ENCODE measurements at regions not wholly inside any gene's neighbourhood (a gene's known extent, or its start where the extent isn't known, plus 50 kb on each side); places are given as distances from the start of the nearest gene placed in this dataset.

DNA sequence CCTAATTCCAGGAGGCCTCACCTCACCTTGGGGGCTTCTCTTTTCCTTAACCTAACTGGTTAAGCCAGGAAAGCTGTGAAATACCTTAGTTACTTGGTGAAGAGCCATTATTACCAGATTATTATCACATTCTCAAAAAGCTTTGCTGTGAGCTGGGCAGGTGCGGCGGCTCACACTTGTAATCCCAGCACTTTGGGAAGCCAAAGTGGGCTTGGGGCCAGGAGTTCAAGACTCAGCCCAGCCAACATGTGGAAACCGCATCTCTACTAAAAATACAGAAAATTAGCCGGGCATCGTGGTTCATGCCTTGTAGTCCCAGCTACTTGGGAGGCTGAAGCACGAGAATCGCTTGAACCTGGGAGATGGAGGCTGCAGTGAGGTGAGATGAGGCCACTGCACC, 102.4 kb upstream of the KLF6 start:
- no peak for DNase-seq (ENCODE audit: low read depth in 1 of 2, low spot score in 1 of 2)
- Histone ChIP-seq H3K4me3 (replicated peaks; ENCODE audit: insufficient read depth, low read length) (no peak overlapping the region), H3K27me3 (ENCODE audit: insufficient read depth, poor library complexity, severe bottlenecking) (no peaks in the 10 kb centered on the region), H3K27ac (replicated peaks) (no peak overlapping the region)
- no peak for TF ChIP-seq POLR2AphosphoS5 (IDR thresholded peaks at IDR 0.05; ENCODE audit: low read depth)
- no peak for TF ChIP-seq SPI1 (IDR thresholded peaks at IDR 0.05; ENCODE audit: borderline replicate concordance, low read depth)
- TF ChIP-seq GABPA (IDR thresholded peaks at IDR 0.05; ENCODE audit: low read depth), result no peak
- no peak for TF ChIP-seq REST (IDR thresholded peaks at IDR 0.05; ENCODE audit: insufficient replicate concordance, low read depth)
- no peak for TF ChIP-seq CTCF (IDR thresholded peaks at IDR 0.05; ENCODE audit: insufficient read depth, low read length)

- no peak overlapping the region for H3K27ac ChIP-seq (replicated peaks)
- no peak for DNase-seq (ENCODE audit: low read depth in 1 of 2, low spot score in 1 of 2)
- TF ChIP-seq SPI1 (IDR thresholded peaks at IDR 0.05; ENCODE audit: borderline replicate concordance, low read depth) (no peak), CTCF (IDR thresholded peaks at IDR 0.05; ENCODE audit: insufficient read depth, low read length) (no peak), POLR2AphosphoS5 (IDR thresholded peaks at IDR 0.05; ENCODE audit: low read depth) (no peak), REST (IDR thresholded peaks at IDR 0.05; ENCODE audit: insufficient replicate concordance, low read depth) (no peak)
- H3K4me3 ChIP-seq (replicated peaks; ENCODE audit: insufficient read depth, low read length), result no peak overlapping the region
- no peaks in the 10 kb centered on the region for H3K27me3 ChIP-seq (ENCODE audit: insufficient read depth, poor library complexity, severe bottlenecking)
Measured at GRCh38 chr10:3886641-3887251, 101.7 kb upstream of the KLF6 start.

DNA sequence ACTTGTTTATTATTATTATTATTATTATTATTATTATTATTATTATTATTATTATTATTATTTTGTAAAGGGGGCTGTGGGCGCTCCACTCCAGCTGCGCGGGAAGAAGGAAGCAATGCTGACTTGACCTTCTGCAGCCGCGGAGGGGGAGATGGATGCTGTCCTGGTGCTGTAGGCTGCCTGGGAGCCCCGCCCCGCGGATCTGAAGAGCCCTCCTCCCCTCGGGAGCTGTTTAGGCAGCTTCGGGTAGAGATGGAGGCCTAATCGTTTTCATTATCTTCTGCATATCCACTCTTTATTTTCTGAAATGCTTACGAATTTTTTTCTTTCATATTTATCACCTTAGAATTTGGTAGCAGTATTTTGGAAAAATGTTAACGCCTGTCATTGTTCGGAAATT, 101.2 kb upstream of the KLF6 start:
- Histone ChIP-seq H3K27ac (replicated peaks) (no peak overlapping the region), H3K27me3 (ENCODE audit: insufficient read depth, poor library complexity, severe bottlenecking) (no peaks in the 10 kb centered on the region), H3K4me3 (replicated peaks; ENCODE audit: insufficient read depth, low read length) (no peak overlapping the region)
- no peak for DNase-seq (ENCODE audit: low read depth in 1 of 2, low spot score in 1 of 2)
- TF ChIP-seq CTCF (IDR thresholded peaks at IDR 0.05; ENCODE audit: insufficient read depth, low read length) (no peak), GABPA (IDR thresholded peaks at IDR 0.05; ENCODE audit: low read depth) (no peak), SPI1 (IDR thresholded peaks at IDR 0.05; ENCODE audit: borderline replicate concordance, low read depth) (no peak), REST (IDR thresholded peaks at IDR 0.05; ENCODE audit: insufficient replicate concordance, low read depth) (no peak), POLR2AphosphoS5 (IDR thresholded peaks at IDR 0.05; ENCODE audit: low read depth) (no peak)
